GM12873 (cell line): ENCODE measurements at regions not wholly inside any gene's neighbourhood (a gene's known extent, or its start where the extent isn't known, plus 50 kb on each side); places are given as distances from the start of the nearest gene placed in this dataset.

ENCODE experiments used
- CTCF ChIP-seq: IDR thresholded peaks from 2 replicates; pipeline ENCODE4 v1.5.1; 2012; ENCODE audit warnings: low read depth, mild to moderate bottlenecking, moderate library complexity, low read length, control low read depth; ENCODE audit not compliant: insufficient read depth; ENCODE audit errors: missing control alignments

- no peak for TF ChIP-seq CTCF
Measured at GRCh38 chr6:871503-871902, 178.6 kb upstream of the EXOC2 start.

- TF ChIP-seq CTCF, result no peak
Measured at GRCh38 chr6:870096-870495, 177.2 kb upstream of the EXOC2 start.

- TF ChIP-seq CTCF, result no peak
Measured at GRCh38 chr6:868201-868600, 175.3 kb upstream of the EXOC2 start.

- no peak for TF ChIP-seq CTCF
Measured at GRCh38 chr6:867378-867777, 174.4 kb upstream of the EXOC2 start.

GRCh38 chr6:866316-866715 is 173.4 kb upstream of the EXOC2 start:
- no peak for TF ChIP-seq CTCF

GRCh38 chr6:865846-866245 is 172.9 kb upstream of the EXOC2 start:
- TF ChIP-seq CTCF, result no peak

GRCh38 chr6:863831-864230 is 170.9 kb upstream of the EXOC2 start:
- TF ChIP-seq CTCF, result no peak

GRCh38 chr6:859936-860335 is 167.0 kb upstream of the EXOC2 start:
- TF ChIP-seq CTCF, result no peak
